HCT116 (cell line): ENCODE measurements at regions not wholly inside any gene's neighbourhood (a gene's known extent, or its start where the extent isn't known, plus 50 kb on each side); places are given as distances from the start of the nearest gene placed in this dataset.

Experiments
- ATAC-seq: fragments of 200-7000 bp; cut with Tn5 transposase; 2 replicates; pipeline ENCODE4 v1.9.1; 2020; ENCODE audit warnings: mild to moderate bottlenecking, moderate library complexity
- BruUV-seq: library from RNA; stranded (reverse); fragments of 400-500 nt; replicated peaks from 2 replicates; lab custom pipeline; 2021; lab: Mats Ljungman, UMichigan
- CTCF ChIA-PET: fragments of 300-600 bp; sonication (Branson Sonifier 250); formaldehyde crosslinking; loops from one replicate; lab custom pipeline; 2021; ENCODE audit warnings: antibody characterized with exemption; lab: Charles Lee
- POLR2A ChIA-PET: fragments of 300-600, 350-600 bp; sonication (Branson Sonifier 250); formaldehyde crosslinking; loops from one replicate; lab custom pipeline; 2021; ENCODE audit warnings: antibody characterized with exemption; lab: Charles Lee
- RAD21 ChIA-PET, 2 experiments: fragments of 300-600 bp; sonication (Branson Sonifier 250); formaldehyde crosslinking; loops; one replicate each; lab custom pipeline; 2023; ENCODE audit warnings: low total read pairs in 2 of 2; ENCODE audit not compliant: uncharacterized antibody in 2 of 2, unreplicated experiment in 2 of 2, low non-redundant PET in 1 of 2; lab: Charles Lee
- DNase-seq: peaks from one replicate; pipeline ENCODE4 v3.0.0-alpha.2; 2010; ENCODE audit warnings: low read depth, low spot score
- H2AFZ ChIP-seq: fragments of 200-600 bp; shearing (Covaris generic), sonication (generic); 2 replicates; pipeline ENCODE4 v1.6.1; 2017; ENCODE audit warnings: low read depth, mixed run types, mixed read lengths, antibody characterized with exemption, low read length; ENCODE audit not compliant: poor library complexity, severe bottlenecking
- H3K27ac ChIP-seq: 2 replicates; pipeline ENCODE4 v1.5.1; 2012; ENCODE audit warnings: low read depth, low read length
- H3K27me3 ChIP-seq: fragments of 200-600 bp; sonication (generic); 2 replicates; pipeline ENCODE4 v1.6.1; 2016; ENCODE audit warnings: mixed run types, low read length, mixed read lengths; ENCODE audit not compliant: insufficient read depth
- H3K36me3 ChIP-seq, 2 experiments: fragments of 200-500 bp in 1 of 2; fragments of 200-600 bp in 1 of 2; sonication (Bioruptor generic) in 1 of 2; sonication (generic) in 1 of 2; 2 replicates each; pipeline versions ENCODE4 v1.5.1 to v1.6.1; 2014 to 2016; ENCODE audit warnings: low read length in 2 of 2, inconsistent platforms in 1 of 2, mixed read lengths in 1 of 2, mixed run types in 1 of 2; ENCODE audit not compliant: insufficient read depth in 2 of 2, control insufficient read depth in 1 of 2
- H3K4me1 ChIP-seq, 2 experiments: fragments of 200-600 bp in 1 of 2; sonication (generic) in 1 of 2; 2 replicates each; pipeline versions ENCODE4 v1.5.1 to v1.6.1; 2012 to 2017; ENCODE audit warnings: low read length in 2 of 2, inconsistent platforms in 1 of 2, mild to moderate bottlenecking in 1 of 2, mixed read lengths in 1 of 2, mixed run types in 1 of 2, moderate library complexity in 1 of 2; ENCODE audit not compliant: insufficient read depth in 2 of 2, control insufficient read depth in 1 of 2
- H3K4me2 ChIP-seq: fragments of 200-600 bp; sonication (generic); 2 replicates; pipeline ENCODE4 v1.6.1; 2017; ENCODE audit warnings: mixed run types, low read length, mixed read lengths
- H3K4me3 ChIP-seq, 2 experiments: fragments of 200-600 bp in 1 of 2; sonication (generic) in 1 of 2; replicated peaks in 1 of 2; 2 replicates each; pipeline ENCODE4 v1.5.1; 2011 to 2016; ENCODE audit warnings: low read length in 2 of 2, control low read depth in 1 of 2, low read depth in 1 of 2, mild to moderate bottlenecking in 1 of 2, mixed read lengths in 1 of 2, mixed run types in 1 of 2
- H3K79me2 ChIP-seq: fragments of 200-600 bp; sonication (generic); 2 replicates; pipeline ENCODE4 v1.6.1; 2017; ENCODE audit warnings: mild to moderate bottlenecking, mixed run types, low read length, moderate library complexity, mixed read lengths; ENCODE audit not compliant: insufficient read depth
- H3K9ac ChIP-seq: fragments of 200-600 bp; sonication (generic); 2 replicates; pipeline ENCODE4 v1.6.1; 2016; ENCODE audit warnings: low read length, mixed read lengths
- H3K9me2 ChIP-seq: fragments of 200-600 bp; sonication (generic), shearing (Covaris generic); 2 replicates; pipeline ENCODE4 v1.6.1; 2017; ENCODE audit warnings: mixed run types, mild to moderate bottlenecking, moderate library complexity; ENCODE audit not compliant: insufficient read depth
- H3K9me3 ChIP-seq, 2 experiments: fragments of 200-500 bp in 1 of 2; fragments of 200-600 bp in 1 of 2; sonication (Bioruptor generic) in 1 of 2; sonication (generic) in 1 of 2; 2 replicates each; pipeline ENCODE4 v1.6.1; 2014 to 2017; ENCODE audit warnings: low read length in 2 of 2, mixed read lengths in 2 of 2, inconsistent platforms in 1 of 2, low read depth in 1 of 2, mild to moderate bottlenecking in 1 of 2, mixed run types in 1 of 2, moderate library complexity in 1 of 2; ENCODE audit not compliant: control insufficient read depth in 1 of 2, insufficient read depth in 1 of 2
- H4K20me1 ChIP-seq: fragments of 200-600 bp; sonication (generic), shearing (Covaris generic); 2 replicates; pipeline ENCODE4 v1.6.1; 2017; ENCODE audit warnings: mixed run types, mild to moderate bottlenecking, moderate library complexity; ENCODE audit not compliant: insufficient read depth
- ATF3 ChIP-seq: IDR thresholded peaks from 2 replicates; pipeline ENCODE4 v1.6.1; 2012
- ELF1 ChIP-seq: IDR thresholded peaks from 2 replicates; pipeline ENCODE4 v1.6.1; 2012; ENCODE audit warnings: low read depth, borderline replicate concordance
- FOSL1 ChIP-seq: IDR thresholded peaks from 2 replicates; pipeline ENCODE4 v1.6.1; 2012; ENCODE audit warnings: low read depth
- JUND ChIP-seq: IDR thresholded peaks from 2 replicates; pipeline ENCODE4 v1.6.1; 2012
- POLR2AphosphoS5 ChIP-seq: IDR thresholded peaks from 2 replicates; pipeline ENCODE4 v1.6.1; 2011; ENCODE audit warnings: mild to moderate bottlenecking, low read depth, low read length, moderate library complexity
- RAD21 ChIP-seq: IDR thresholded peaks from 2 replicates; pipeline ENCODE4 v1.6.1; 2012; ENCODE audit warnings: low read depth, mild to moderate bottlenecking
- SIN3A ChIP-seq: IDR thresholded peaks from 2 replicates; pipeline ENCODE4 v1.6.1; 2012; ENCODE audit warnings: low read depth
- SRF ChIP-seq: IDR thresholded peaks from 2 replicates; pipeline ENCODE4 v1.6.1; 2012; ENCODE audit warnings: low read depth
- TCF7L2 ChIP-seq: IDR thresholded peaks from 2 replicates; pipeline ENCODE4 v1.7.0; 2011; ENCODE audit warnings: borderline replicate concordance, inconsistent platforms; ENCODE audit not compliant: insufficient read depth, insufficient read length; ENCODE audit errors: extremely low read depth
- ZBTB33 ChIP-seq: IDR thresholded peaks from 2 replicates; pipeline ENCODE4 v1.6.1; 2011; ENCODE audit warnings: mild to moderate bottlenecking, low read length, moderate library complexity; ENCODE audit not compliant: insufficient replicate concordance; ENCODE audit errors: extremely low read depth
- intact Hi-C: fragments of 100-400 bp; cut with micrococcal nuclease; formaldehyde crosslinking; loops from 2 replicates; pipeline ENCODE4 v1.10.0; 2022

GRCh38 chr12:127987199-127987901, 279.6 kb upstream of the TMEM132C start (continued):
- TF ChIP-seq FOSL1 (no peak), ZBTB33 (no peak)
- TF ChIP-seq, all 23 proteins: peak for 0

GRCh38 chr12:127991485-127991884, 275.5 kb upstream of the TMEM132C start:
- no peaks in the 10 kb centered on the region for H4K20me1 ChIP-seq
- DNase-seq = no peak
- no peaks in the 10 kb centered on the region for H3K9me2 ChIP-seq
- H3K4me2 ChIP-seq = no peak overlapping the region
- H3K4me1 ChIP-seq = no peaks in the 10 kb centered on the region
- no TSS peak for BruUV-seq
- H3K36me3 ChIP-seq = no peaks in the 10 kb centered on the region
- H3K79me2 ChIP-seq = no peaks in the 10 kb centered on the region
- intact Hi-C loops = no loop called here
- no peak overlapping the region for H3K4me3 ChIP-seq
- no peak overlapping the region for H3K9ac ChIP-seq
- POLR2A ChIA-PET = no interaction called here
- CTCF ChIA-PET = no interaction called here
- no peak overlapping the region for H2AFZ ChIP-seq
- H3K27me3 ChIP-seq = no peaks in the 10 kb centered on the region
- H3K27ac ChIP-seq = no peak overlapping the region
- RAD21 ChIA-PET = no interaction called here
- peaks cover 8 to 18% of the 10 kb centered on the region in 2 experiments; a peak in 3 of 4 replicates for H3K9me3 ChIP-seq
- no peak for ATAC-seq
- TF ChIP-seq RAD21 (no peak), TCF7L2 (no peak), SRF (no peak), ELF1 (no peak), JUND (no peak), ATF3 (no peak), POLR2AphosphoS5 (no peak), SIN3A (no peak)
